ENCODE measurements at regions not wholly inside any gene's neighbourhood (a gene's known extent, or its start where the extent isn't known, plus 50 kb on each side); places are given as distances from the start of the nearest gene placed in this dataset.

DNA sequence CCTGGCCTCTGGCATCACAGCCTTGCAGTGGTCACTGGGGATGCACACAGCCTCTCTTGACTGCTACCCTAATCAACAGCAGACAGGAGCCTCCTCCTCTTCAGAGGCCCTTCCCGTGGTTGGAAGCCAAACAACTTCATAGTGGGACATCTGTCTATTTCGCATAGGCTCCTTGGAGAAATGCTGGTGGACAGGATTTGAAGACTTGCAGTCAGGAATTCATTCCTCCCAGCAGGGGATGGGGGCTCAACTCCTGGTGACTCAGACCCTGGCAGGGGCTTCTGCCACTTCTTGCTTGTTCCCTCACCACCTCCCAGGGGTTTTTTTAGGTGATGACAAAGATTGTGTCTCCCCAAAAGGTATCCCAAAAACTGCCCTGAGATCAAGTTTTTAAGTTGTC lies 191.7 kb upstream of the CAMK1G start:
- TF ChIP-seq CTCF (IDR thresholded peaks at IDR 0.05) = no peak
- TF ChIP-seq POLR2A (IDR thresholded peaks at IDR 0.05) = no peak

All from lower leg skin (tissue), 3 donors.